ENCODE measurements at regions not wholly inside any gene's neighbourhood (a gene's known extent, or its start where the extent isn't known, plus 50 kb on each side); places are given as distances from the start of the nearest gene placed in this dataset.

GRCh38 chr6:62354261-62354660, 68.2 kb upstream of the KHDRBS2 start:
- H3K4me3 ChIP-seq (replicated peaks; ENCODE audit: low read depth, low read length), result no peak overlapping the region
- TF ChIP-seq CTCF (IDR thresholded peaks at IDR 0.05; ENCODE audit: insufficient read depth, low read length, poor library complexity, severe bottlenecking), result no peak
- DNase-seq (ENCODE audit: extremely low read depth, insufficient read length), result no peak
- H3K27me3 ChIP-seq (replicated peaks; ENCODE audit: control insufficient read depth, insufficient read depth, low read length), result no peaks in the 10 kb centered on the region
- H3K36me3 ChIP-seq (ENCODE audit: control insufficient read depth, insufficient read depth, low read length), result no peaks in the 10 kb centered on the region

GRCh38 chr6:62345962-62346689, 60.1 kb upstream of the KHDRBS2 start:
- no peak for TF ChIP-seq CTCF (IDR thresholded peaks at IDR 0.05; ENCODE audit: insufficient read depth, low read length, poor library complexity, severe bottlenecking)

GRCh38 chr6:62345446-62345845, 59.4 kb upstream of the KHDRBS2 start:
- TF ChIP-seq CTCF (IDR thresholded peaks at IDR 0.05; ENCODE audit: insufficient read depth, low read length, poor library complexity, severe bottlenecking), result no peak
- no peaks in the 10 kb centered on the region for H3K27me3 ChIP-seq (replicated peaks; ENCODE audit: control insufficient read depth, insufficient read depth, low read length)
- no peaks in the 10 kb centered on the region for H3K36me3 ChIP-seq (ENCODE audit: control insufficient read depth, insufficient read depth, low read length)
- H3K4me3 ChIP-seq (replicated peaks; ENCODE audit: low read depth, low read length), result no peak overlapping the region
- DNase-seq (ENCODE audit: extremely low read depth, insufficient read length), result no peak

More at GRCh38 chr6:62345962-62346689, 60.1 kb upstream of the KHDRBS2 start:
- Histone ChIP-seq H3K27me3 (replicated peaks; ENCODE audit: control insufficient read depth, insufficient read depth, low read length) (no peaks in the 10 kb centered on the region), H3K4me3 (replicated peaks; ENCODE audit: low read depth, low read length) (no peak overlapping the region), H3K36me3 (ENCODE audit: control insufficient read depth, insufficient read depth, low read length) (no peaks in the 10 kb centered on the region)
- DNase-seq (ENCODE audit: extremely low read depth, insufficient read length), result no peak

DNA sequence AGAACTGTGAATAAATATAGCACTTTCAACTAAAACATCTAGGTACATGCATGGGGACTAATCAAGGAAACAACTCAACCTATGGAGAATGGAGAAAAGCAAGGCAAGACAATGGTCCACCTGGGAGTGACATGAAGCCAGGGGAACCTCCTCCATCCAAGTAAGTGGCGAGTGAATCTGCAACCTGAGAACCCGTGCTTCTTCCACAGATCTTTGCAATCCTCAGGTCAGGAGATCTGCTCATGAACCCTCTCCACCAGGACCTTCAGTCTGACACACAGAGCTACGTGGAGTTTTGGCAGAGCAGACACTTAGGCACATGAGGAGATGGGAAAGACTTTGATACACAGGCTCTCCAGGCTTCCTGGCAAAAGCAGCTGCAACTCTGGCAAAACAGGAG, 58.8 kb upstream of the KHDRBS2 start:
- DNase-seq (ENCODE audit: extremely low read depth, insufficient read length), result no peak
- no peak for TF ChIP-seq CTCF (IDR thresholded peaks at IDR 0.05; ENCODE audit: insufficient read depth, low read length, poor library complexity, severe bottlenecking)
- H3K36me3 ChIP-seq (ENCODE audit: control insufficient read depth, insufficient read depth, low read length), result no peaks in the 10 kb centered on the region
- no peaks in the 10 kb centered on the region for H3K27me3 ChIP-seq (replicated peaks; ENCODE audit: control insufficient read depth, insufficient read depth, low read length)
- H3K4me3 ChIP-seq (replicated peaks; ENCODE audit: low read depth, low read length), result no peak overlapping the region

DNA sequence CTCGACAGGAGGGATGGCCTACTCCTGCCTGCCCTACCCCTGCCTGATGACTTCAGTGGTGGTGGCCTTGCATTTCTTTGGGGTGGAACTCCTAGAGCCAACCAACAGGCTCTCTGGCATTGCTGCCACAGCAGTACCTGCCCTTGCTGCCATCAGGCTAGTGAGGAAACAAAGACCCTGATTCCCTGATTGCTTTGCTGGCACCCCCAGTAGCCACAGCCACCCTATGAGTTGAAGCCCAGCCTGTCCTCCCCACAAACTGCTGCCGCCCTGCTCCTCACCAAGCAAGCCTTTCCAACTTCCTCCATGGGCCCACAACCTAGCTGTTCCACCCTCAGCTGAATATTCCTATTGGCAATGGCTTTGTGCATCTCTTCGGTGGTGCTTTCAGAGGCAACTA, 52.5 kb upstream of the KHDRBS2 start:
- H3K4me3 ChIP-seq (replicated peaks; ENCODE audit: low read depth, low read length), result no peak overlapping the region
- no peak for TF ChIP-seq CTCF (IDR thresholded peaks at IDR 0.05; ENCODE audit: insufficient read depth, low read length, poor library complexity, severe bottlenecking)
- no peak for DNase-seq (ENCODE audit: extremely low read depth, insufficient read length)
- H3K27me3 ChIP-seq (replicated peaks; ENCODE audit: control insufficient read depth, insufficient read depth, low read length), result no peaks in the 10 kb centered on the region
- no peaks in the 10 kb centered on the region for H3K36me3 ChIP-seq (ENCODE audit: control insufficient read depth, insufficient read depth, low read length)
